HEK293T (cell line): ENCODE measurements at regions not wholly inside any gene's neighbourhood (a gene's known extent, or its start where the extent isn't known, plus 50 kb on each side); places are given as distances from the start of the nearest gene placed in this dataset.

Source experiments
- ARNT ChIP-seq: fragments of 450-650 bp; IDR thresholded peaks from 2 replicates; pipeline ENCODE4 v1.6.1; 2017; ENCODE audit warnings: mild to moderate bottlenecking
- FOXM1 ChIP-seq: fragments of 450-650 bp; IDR thresholded peaks from 2 replicates; pipeline ENCODE4 v1.6.1; 2017; ENCODE audit warnings: mild to moderate bottlenecking, borderline replicate concordance

DNA sequence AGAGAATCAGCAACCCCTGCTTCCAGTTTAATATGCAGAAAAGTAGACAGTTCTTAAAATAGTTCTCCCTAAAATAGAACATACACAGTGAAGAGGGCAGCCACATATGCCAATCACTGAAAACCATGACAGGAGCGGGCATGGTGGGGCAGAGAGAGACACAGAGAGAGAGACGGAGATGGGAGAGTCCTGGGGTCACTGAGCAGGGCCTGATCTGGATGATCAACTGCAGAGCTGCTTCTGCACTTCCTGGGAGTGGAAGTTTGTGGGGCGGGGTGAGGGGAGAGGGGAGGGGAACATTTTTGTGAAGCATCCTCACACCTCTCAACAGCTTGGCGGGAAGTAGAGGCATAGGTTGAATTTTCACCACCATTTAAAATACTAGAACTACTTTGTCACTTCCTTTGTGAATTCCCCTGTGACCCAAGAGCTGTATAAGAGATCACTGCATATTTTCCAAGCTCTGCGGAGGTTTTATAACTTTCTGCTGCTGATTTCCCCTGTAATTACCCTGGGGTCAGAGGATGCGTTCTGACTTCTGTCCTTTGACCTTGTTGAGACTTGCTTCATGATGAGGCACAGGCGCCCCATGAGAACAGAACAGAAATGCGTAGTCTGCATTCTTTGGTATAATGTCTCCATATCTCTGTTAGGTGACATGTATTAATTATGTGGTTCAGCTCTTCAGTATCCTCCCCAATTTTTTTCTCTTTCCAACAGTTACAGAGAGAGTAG, 419.4 kb downstream of the BRD1 start:
- TF ChIP-seq ARNT (no peak), FOXM1 (no peak)
